Spleen (tissue), 7 donors: ENCODE measurements at regions not wholly inside any gene's neighbourhood (a gene's known extent, or its start where the extent isn't known, plus 50 kb on each side); places are given as distances from the start of the nearest gene placed in this dataset.

ENCODE experiments used
- CTCF ChIP-seq, 11 experiments: fragments of 200-600 bp in 7 of 11; fragments of 450-650 bp in 4 of 11; sonication (generic) in 4 of 11; IDR thresholded peaks in 8 of 11; conservative IDR thresholded peaks in 3 of 11; 1 replicate in 7 of 11; 2 replicates in 4 of 11; pipeline versions ENCODE4 v1.4.0 to v1.8.0; 2016 to 2021; ENCODE audit warnings: antibody characterized with exemption in 11 of 11, inconsistent platforms in 4 of 11, mild to moderate bottlenecking in 1 of 11
- POLR2A ChIP-seq, 3 donors: fragments of 450-650 bp; IDR thresholded peaks; one replicate each; pipeline ENCODE4 v1.5.1; 2017; ENCODE audit warnings: antibody characterized with exemption in 3 of 3, mild to moderate bottlenecking in 1 of 3
- POLR2AphosphoS5 ChIP-seq, 3 donors: sonication (generic); formaldehyde crosslinking; IDR thresholded peaks; one replicate each; pipeline ENCODE4 v1.5.1; 2017; ENCODE audit warnings: antibody characterized with exemption in 3 of 3
- donor health status: DM: no; HTN: no; CAD: no; lungs with moderate emphysema.
- donor health status: DM: no; HTN: no; CAD: no.
- donor health status: DM: no; HTN: no; CAD: no.

- TF ChIP-seq CTCF (IDR thresholded peaks at IDR 0.05 in 8 of 11, conservative IDR thresholded peaks at IDR 0.05 in 3 of 11) (no peak), POLR2AphosphoS5 (IDR thresholded peaks at IDR 0.05) (no peak), POLR2A (IDR thresholded peaks at IDR 0.05) (no peak)
Observed at GRCh38 chr2:8462280-8462679, 219.6 kb upstream of the ID2 start.
